ENCODE measurements at regions not wholly inside any gene's neighbourhood (a gene's known extent, or its start where the extent isn't known, plus 50 kb on each side); places are given as distances from the start of the nearest gene placed in this dataset.

GRCh38 chr14:106390401-106390800 lies 864.0 kb downstream of the TMEM121 start:
- ATAC-seq = no peak
- ChIA-PET POLR2A (ENCODE audit: unreplicated experiment) (no interaction called here), CTCF (no interaction called here)
- intact Hi-C loops (cut with micrococcal nuclease) = no loop called here
- Histone ChIP-seq H3K27ac (ENCODE audit: low read length) (no peak overlapping the region), H3K4me1 (ENCODE audit: insufficient read depth, low read length) (no peaks in the 10 kb centered on the region), H3K4me2 (ENCODE audit: low read length) (no peak overlapping the region), H3K9me2 (replicated peaks; ENCODE audit: low read length) (no peaks in the 10 kb centered on the region), H2AFZ (ENCODE audit: low read length) (no peak overlapping the region), H3K9ac (ENCODE audit: low read length) (no peak overlapping the region), H3K27me3 (ENCODE audit: low read length) (no peaks in the 10 kb centered on the region), H3K36me3 (ENCODE audit: low read depth, low read length) (no peaks in the 10 kb centered on the region), H3K79me2 (ENCODE audit: low read length) (no peaks in the 10 kb centered on the region), H4K20me1 (ENCODE audit: low read length) (no peaks in the 10 kb centered on the region), H3K9me3 (ENCODE audit: low read length) (peaks cover 7% of the 10 kb centered on the region; the same call in 1 of the 2 replicates), H3F3A (ENCODE audit: low read length, unreplicated experiment) (no peaks in the 10 kb centered on the region), H3K4me3 (ENCODE audit: low read length) (no peak overlapping the region)
- TF ChIP-seq CTCF (conservative IDR thresholded peaks at IDR 0.05; ENCODE audit: low read depth, low read length) = no peak
- TF ChIP-seq EZH2 (IDR thresholded peaks at IDR 0.05; ENCODE audit: low read length, unreplicated experiment) = no peak
- TF ChIP-seq EZH2phosphoT487 (IDR thresholded peaks at IDR 0.05; ENCODE audit: borderline replicate concordance, low read length) = no peak
- BruUV-seq (replicated peaks) = no TSS peak
- DNase-seq = no peak

GRCh38 chr14:106390947-106391346 lies 864.6 kb downstream of the TMEM121 start:
- POLR2A ChIA-PET (ENCODE audit: unreplicated experiment) = no interaction called here
- H3K9me3 ChIP-seq (ENCODE audit: low read length) = peaks cover 7% of the 10 kb centered on the region; the same call in 1 of the 2 replicates
- H3K79me2 ChIP-seq (ENCODE audit: low read length) = no peaks in the 10 kb centered on the region

More at GRCh38 chr14:106390947-106391346, 864.6 kb downstream of the TMEM121 start:
- Histone ChIP-seq H3K4me3 (ENCODE audit: low read length) (no peak overlapping the region), H2AFZ (ENCODE audit: low read length) (no peak overlapping the region), H3K9ac (ENCODE audit: low read length) (no peak overlapping the region), H4K20me1 (ENCODE audit: low read length) (no peaks in the 10 kb centered on the region), H3K27me3 (ENCODE audit: low read length) (no peaks in the 10 kb centered on the region), H3K36me3 (ENCODE audit: low read depth, low read length) (no peaks in the 10 kb centered on the region), H3K27ac (ENCODE audit: low read length) (no peak overlapping the region), H3F3A (ENCODE audit: low read length, unreplicated experiment) (no peaks in the 10 kb centered on the region), H3K4me1 (ENCODE audit: insufficient read depth, low read length) (no peaks in the 10 kb centered on the region), H3K9me2 (replicated peaks; ENCODE audit: low read length) (no peaks in the 10 kb centered on the region), H3K4me2 (ENCODE audit: low read length) (no peak overlapping the region)
- ATAC-seq (no peak), DNase-seq (no peak)
- TF ChIP-seq CTCF (conservative IDR thresholded peaks at IDR 0.05; ENCODE audit: low read depth, low read length) = no peak
- no peak for TF ChIP-seq EZH2phosphoT487 (IDR thresholded peaks at IDR 0.05; ENCODE audit: borderline replicate concordance, low read length)
- TF ChIP-seq EZH2 (IDR thresholded peaks at IDR 0.05; ENCODE audit: low read length, unreplicated experiment) = no peak
- no TSS peak for BruUV-seq (replicated peaks)
- intact Hi-C loops (cut with micrococcal nuclease) = no loop called here
- CTCF ChIA-PET = no interaction called here
